ENCODE measurements at regions not wholly inside any gene's neighbourhood (a gene's known extent, or its start where the extent isn't known, plus 50 kb on each side); places are given as distances from the start of the nearest gene placed in this dataset.

GRCh38 chr3:177946936-177947335 lies 589.3 kb upstream of the KCNMB2 start:
- no peak for DNase-seq (ENCODE audit: low read depth)
- no peak for TF ChIP-seq CTCF (IDR thresholded peaks at IDR 0.05; ENCODE audit: low read depth, low read length, missing control alignments)
- no peak overlapping the region for H3K4me3 ChIP-seq (ENCODE audit: low read depth, low read length)

GRCh38 chr3:177947901-177948300 lies 588.3 kb upstream of the KCNMB2 start:
- TF ChIP-seq CTCF (IDR thresholded peaks at IDR 0.05; ENCODE audit: low read depth, low read length, missing control alignments): no peak
- DNase-seq (ENCODE audit: low read depth): no peak
- no peak overlapping the region for H3K4me3 ChIP-seq (ENCODE audit: low read depth, low read length)

- TF ChIP-seq CTCF (IDR thresholded peaks at IDR 0.05; ENCODE audit: low read depth, low read length, missing control alignments): no peak
- no peak overlapping the region for H3K4me3 ChIP-seq (ENCODE audit: low read depth, low read length)
- no peak for DNase-seq (ENCODE audit: low read depth)
Observed at GRCh38 chr3:177948716-177949425, 587.4 kb upstream of the KCNMB2 start.

- TF ChIP-seq CTCF (IDR thresholded peaks at IDR 0.05; ENCODE audit: low read depth, low read length, missing control alignments): no peak
- DNase-seq (ENCODE audit: low read depth): no peak
Observed at GRCh38 chr3:177959188-177959587, 577.0 kb upstream of the KCNMB2 start.

GRCh38 chr3:177960014-177960413 lies 576.2 kb upstream of the KCNMB2 start:
- no peak for DNase-seq (ENCODE audit: low read depth)
- no peak for TF ChIP-seq CTCF (IDR thresholded peaks at IDR 0.05; ENCODE audit: low read depth, low read length, missing control alignments)
- H3K4me3 ChIP-seq (ENCODE audit: low read depth, low read length): no peak overlapping the region

More at GRCh38 chr3:177959188-177959587, 577.0 kb upstream of the KCNMB2 start:
- H3K4me3 ChIP-seq (ENCODE audit: low read depth, low read length): no peak overlapping the region

- H3K4me3 ChIP-seq (ENCODE audit: low read depth, low read length): no peak overlapping the region
- TF ChIP-seq CTCF (IDR thresholded peaks at IDR 0.05; ENCODE audit: low read depth, low read length, missing control alignments): no peak
- DNase-seq (ENCODE audit: low read depth): no peak
Observed at GRCh38 chr3:177960722-177961121, 575.5 kb upstream of the KCNMB2 start.

GRCh38 chr3:177961784-177962183 lies 574.5 kb upstream of the KCNMB2 start:
- TF ChIP-seq CTCF (IDR thresholded peaks at IDR 0.05; ENCODE audit: low read depth, low read length, missing control alignments): no peak
- no peak overlapping the region for H3K4me3 ChIP-seq (ENCODE audit: low read depth, low read length)
- DNase-seq (ENCODE audit: low read depth): no peak

All from GM12864 (cell line).